ENCODE measurements at regions not wholly inside any gene's neighbourhood (a gene's known extent, or its start where the extent isn't known, plus 50 kb on each side); places are given as distances from the start of the nearest gene placed in this dataset.

- intact Hi-C loops (cut with micrococcal nuclease), result no loop called here
- H3K36me3 ChIP-seq (ENCODE audit: low read depth, low read length), result no peaks in the 10 kb centered on the region
- H3K27me3 ChIP-seq (ENCODE audit: low read length), result no peaks in the 10 kb centered on the region
- H3K9me3 ChIP-seq (ENCODE audit: low read length), result peaks cover 53% of the 10 kb centered on the region
- no peak overlapping the region for H3K9ac ChIP-seq (ENCODE audit: low read length)
- POLR2A ChIA-PET (ENCODE audit: unreplicated experiment), result no interaction called here
- BruUV-seq (replicated peaks), result no TSS peak
- H3K4me2 ChIP-seq (ENCODE audit: low read length), result no peak overlapping the region
- H3K4me3 ChIP-seq (ENCODE audit: low read length), result no peak overlapping the region
- DNase-seq (no peak), ATAC-seq (no peak)
- H3F3A ChIP-seq (ENCODE audit: low read length, unreplicated experiment), result no peaks in the 10 kb centered on the region
- TF ChIP-seq EZH2 (IDR thresholded peaks at IDR 0.05; ENCODE audit: low read length, unreplicated experiment), result no peak
- TF ChIP-seq EZH2phosphoT487 (IDR thresholded peaks at IDR 0.05; ENCODE audit: borderline replicate concordance, low read length), result no peak
- no peak overlapping the region for H3K27ac ChIP-seq (ENCODE audit: low read length)
- H4K20me1 ChIP-seq (ENCODE audit: low read length), result no peaks in the 10 kb centered on the region
- CTCF ChIA-PET, result no interaction called here
- no peaks in the 10 kb centered on the region for H3K9me2 ChIP-seq (replicated peaks; ENCODE audit: low read length)
- no peak overlapping the region for H2AFZ ChIP-seq (ENCODE audit: low read length)
- no peaks in the 10 kb centered on the region for H3K4me1 ChIP-seq (ENCODE audit: insufficient read depth, low read length)
- no peaks in the 10 kb centered on the region for H3K79me2 ChIP-seq (ENCODE audit: low read length)
These were observed 520.5 kb upstream of the STXBP6 start for GRCh38 chr14:25570483-25570882.

- no peak overlapping the region for H3K4me3 ChIP-seq (ENCODE audit: low read length)
- H3K36me3 ChIP-seq (ENCODE audit: low read depth, low read length), result no peaks in the 10 kb centered on the region
- no peaks in the 10 kb centered on the region for H3K27me3 ChIP-seq (ENCODE audit: low read length)
- no peak overlapping the region for H2AFZ ChIP-seq (ENCODE audit: low read length)
- no peaks in the 10 kb centered on the region for H3K9me2 ChIP-seq (replicated peaks; ENCODE audit: low read length)
- TF ChIP-seq EZH2phosphoT487 (IDR thresholded peaks at IDR 0.05; ENCODE audit: borderline replicate concordance, low read length) (no peak), EZH2 (IDR thresholded peaks at IDR 0.05; ENCODE audit: low read length, unreplicated experiment) (no peak)
- TF ChIP-seq, protein P1, sequence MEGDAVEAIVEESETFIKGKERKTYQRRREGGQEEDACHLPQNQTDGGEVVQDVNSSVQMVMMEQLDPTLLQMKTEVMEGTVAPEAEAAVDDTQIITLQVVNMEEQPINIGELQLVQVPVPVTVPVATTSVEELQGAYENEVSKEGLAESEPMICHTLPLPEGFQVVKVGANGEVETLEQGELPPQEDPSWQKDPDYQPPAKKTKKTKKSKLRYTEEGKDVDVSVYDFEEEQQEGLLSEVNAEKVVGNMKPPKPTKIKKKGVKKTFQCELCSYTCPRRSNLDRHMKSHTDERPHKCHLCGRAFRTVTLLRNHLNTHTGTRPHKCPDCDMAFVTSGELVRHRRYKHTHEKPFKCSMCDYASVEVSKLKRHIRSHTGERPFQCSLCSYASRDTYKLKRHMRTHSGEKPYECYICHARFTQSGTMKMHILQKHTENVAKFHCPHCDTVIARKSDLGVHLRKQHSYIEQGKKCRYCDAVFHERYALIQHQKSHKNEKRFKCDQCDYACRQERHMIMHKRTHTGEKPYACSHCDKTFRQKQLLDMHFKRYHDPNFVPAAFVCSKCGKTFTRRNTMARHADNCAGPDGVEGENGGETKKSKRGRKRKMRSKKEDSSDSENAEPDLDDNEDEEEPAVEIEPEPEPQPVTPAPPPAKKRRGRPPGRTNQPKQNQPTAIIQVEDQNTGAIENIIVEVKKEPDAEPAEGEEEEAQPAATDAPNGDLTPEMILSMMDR (conservative IDR thresholded peaks at IDR 0.05; ENCODE audit: low read depth, low read length), result no peak
- CTCF ChIA-PET, result no interaction called here
- no peaks in the 10 kb centered on the region for H3K4me1 ChIP-seq (ENCODE audit: insufficient read depth, low read length)
- H3F3A ChIP-seq (ENCODE audit: low read length, unreplicated experiment), result no peaks in the 10 kb centered on the region
- ATAC-seq, result no peak
- no TSS peak for BruUV-seq (replicated peaks)
- intact Hi-C loops (cut with micrococcal nuclease), result no loop called here
- peaks cover 23% of the 10 kb centered on the region; the same call in 1 of the 2 replicates for H3K9me3 ChIP-seq (ENCODE audit: low read length)
- H3K79me2 ChIP-seq (ENCODE audit: low read length), result no peaks in the 10 kb centered on the region
- H3K27ac ChIP-seq (ENCODE audit: low read length), result no peak overlapping the region
- H4K20me1 ChIP-seq (ENCODE audit: low read length), result no peaks in the 10 kb centered on the region
- no peak overlapping the region for H3K4me2 ChIP-seq (ENCODE audit: low read length)
- H3K9ac ChIP-seq (ENCODE audit: low read length), result no peak overlapping the region
- POLR2A ChIA-PET (ENCODE audit: unreplicated experiment), result no interaction called here
- no peak for DNase-seq
These were observed 507.5 kb upstream of the STXBP6 start for GRCh38 chr14:25557466-25557865.

DNA sequence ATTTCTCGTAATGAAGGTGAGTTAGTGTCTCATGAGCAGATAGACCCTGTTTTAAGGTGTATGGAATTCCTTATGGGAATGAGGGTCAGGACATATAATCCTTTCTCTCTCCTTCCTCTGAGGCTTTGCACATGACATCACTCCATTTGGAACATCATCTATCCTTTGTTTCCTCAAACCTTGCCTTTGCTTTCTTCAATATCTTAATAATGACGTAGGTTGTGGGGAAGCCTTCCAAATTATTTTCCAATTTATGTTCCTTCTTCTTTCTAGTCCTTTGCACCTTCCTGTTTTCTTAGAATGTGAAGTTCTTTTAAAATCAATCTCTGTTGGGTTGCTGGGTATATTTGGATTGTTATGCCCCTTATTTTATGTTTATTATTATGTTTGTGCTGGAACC is 502.9 kb upstream of the STXBP6 start:
- TF ChIP-seq EZH2phosphoT487 (IDR thresholded peaks at IDR 0.05; ENCODE audit: borderline replicate concordance, low read length) (no peak), EZH2 (IDR thresholded peaks at IDR 0.05; ENCODE audit: low read length, unreplicated experiment) (no peak)
- TF ChIP-seq, protein P1 (conservative IDR thresholded peaks at IDR 0.05; ENCODE audit: low read depth, low read length), result no peak
- ChIA-PET CTCF (no interaction called here), POLR2A (ENCODE audit: unreplicated experiment) (no interaction called here)
- no peak for ATAC-seq
- H4K20me1 ChIP-seq (ENCODE audit: low read length), result no peaks in the 10 kb centered on the region
- H3K4me3 ChIP-seq (ENCODE audit: low read length), result no peak overlapping the region
- H2AFZ ChIP-seq (ENCODE audit: low read length), result no peak overlapping the region
- H3K79me2 ChIP-seq (ENCODE audit: low read length), result no peaks in the 10 kb centered on the region
- H3K9me3 ChIP-seq (ENCODE audit: low read length), result peaks cover 16% of the 10 kb centered on the region; the same call in 1 of the 2 replicates
- no peaks in the 10 kb centered on the region for H3K36me3 ChIP-seq (ENCODE audit: low read depth, low read length)
- intact Hi-C loops (cut with micrococcal nuclease), result no loop called here
- no peaks in the 10 kb centered on the region for H3K4me1 ChIP-seq (ENCODE audit: insufficient read depth, low read length)
- no peaks in the 10 kb centered on the region for H3F3A ChIP-seq (ENCODE audit: low read length, unreplicated experiment)
- no peaks in the 10 kb centered on the region for H3K27me3 ChIP-seq (ENCODE audit: low read length)
- no peaks in the 10 kb centered on the region for H3K9me2 ChIP-seq (replicated peaks; ENCODE audit: low read length)
- no TSS peak for BruUV-seq (replicated peaks)
- no peak overlapping the region for H3K4me2 ChIP-seq (ENCODE audit: low read length)
- H3K27ac ChIP-seq (ENCODE audit: low read length), result no peak overlapping the region
- DNase-seq, result no peak
- no peak overlapping the region for H3K9ac ChIP-seq (ENCODE audit: low read length)

All from PC-3 (cell line).